A549 (cell line): ENCODE measurements at regions not wholly inside any gene's neighbourhood (a gene's known extent, or its start where the extent isn't known, plus 50 kb on each side); places are given as distances from the start of the nearest gene placed in this dataset.

Experiments
- CBX2 ChIP-seq: fragments of 200-600 bp; sonication (generic); IDR thresholded peaks from 2 replicates; pipeline ENCODE4 v1.6.1; 2016; ENCODE audit warnings: low read depth, mild to moderate bottlenecking, borderline replicate concordance
- HES2 ChIP-seq: fragments of >200 bp; sonication (Bioruptor Twin); formaldehyde crosslinking; IDR thresholded peaks from 2 replicates; pipeline ENCODE4 v1.6.1; 2016
- MAX ChIP-seq: IDR thresholded peaks from 2 replicates; pipeline ENCODE4 v1.6.1; 2012
- POLR2A ChIP-seq: IDR thresholded peaks from 2 replicates; pipeline ENCODE4 v1.6.1; 2012; ENCODE audit warnings: mild to moderate bottlenecking, low read length
- RAD21 ChIP-seq, 2 experiments: fragments of >200 bp in 1 of 2; sonication (Bioruptor Twin) in 1 of 2; formaldehyde crosslinking in 1 of 2; IDR thresholded peaks in 1 of 2; conservative IDR thresholded peaks in 1 of 2; 2 replicates in 1 of 2; 3 replicates in 1 of 2; pipeline ENCODE4 v1.6.1; 2012 to 2018; ENCODE audit warnings: inconsistent platforms in 1 of 2
- RFX5 ChIP-seq: fragments of 450-650 bp; IDR thresholded peaks from 2 replicates; pipeline ENCODE4 v1.7.1; 2014; ENCODE audit warnings: antibody characterized with exemption, mild to moderate bottlenecking, moderate library complexity
- ZSCAN20 ChIP-seq: fragments of 250-450 bp; sonication (Bioruptor Pico); IDR thresholded peaks from 2 replicates; pipeline ENCODE4 v1.8.0; 2022; ENCODE audit warnings: mild to moderate bottlenecking, moderate library complexity

- no peak for TF ChIP-seq POLR2A
- no peak for TF ChIP-seq RFX5
- no peak for TF ChIP-seq RAD21 (conservative IDR thresholded peaks at IDR 0.05 in 1 of 2, IDR thresholded peaks at IDR 0.05 in 1 of 2)
- TF ChIP-seq CBX2 = no peak
- TF ChIP-seq MAX = no peak
- no peak for TF ChIP-seq HES2
- no peak for TF ChIP-seq ZSCAN20 (CRISPR knock-in tag)
These were observed 63.0 kb upstream of the EYA2 start for GRCh38 chr20:46831633-46832011.
